Esophagus squamous epithelium (tissue), 4 donors: ENCODE measurements at regions not wholly inside any gene's neighbourhood (a gene's known extent, or its start where the extent isn't known, plus 50 kb on each side); places are given as distances from the start of the nearest gene placed in this dataset.

Experiments
- POLR2A ChIP-seq, 4 donors: fragments of 450-650 bp; IDR thresholded peaks; one replicate each; pipeline ENCODE4 v1.6.1; 2017; ENCODE audit warnings: antibody characterized with exemption in 4 of 4, mild to moderate bottlenecking in 4 of 4, moderate library complexity in 3 of 4
- TF ChIP-seq, protein P1 (sequence below), 6 experiments: fragments of 450-650 bp in 4 of 6; fragments of 200-600 bp in 2 of 6; sonication (generic) in 2 of 6; IDR thresholded peaks; one replicate each; pipeline ENCODE4 v1.5.1; 2016 to 2019; ENCODE audit warnings: antibody characterized with exemption in 6 of 6, mild to moderate bottlenecking in 4 of 6, moderate library complexity in 4 of 6

DNA sequence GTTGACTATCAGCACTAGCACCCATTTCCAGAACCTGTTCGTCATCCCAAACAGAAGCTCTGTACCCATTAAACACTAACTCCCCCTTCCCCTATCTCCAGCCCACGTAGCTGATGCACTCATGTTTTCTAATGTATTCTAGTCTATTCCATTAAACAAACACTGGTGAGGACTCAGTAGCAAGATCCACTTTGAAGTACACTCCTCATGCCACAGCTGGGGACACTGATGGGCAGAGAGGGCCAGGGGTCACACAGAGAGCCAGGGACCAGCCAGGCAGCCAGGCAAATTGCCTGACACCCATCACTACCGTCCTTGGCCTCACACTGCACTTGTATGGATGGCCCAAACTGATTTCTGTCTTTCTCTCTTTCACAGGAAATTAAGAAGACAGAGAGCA, 269.9 kb upstream of the DIO3 start:
- TF ChIP-seq, protein P1, sequence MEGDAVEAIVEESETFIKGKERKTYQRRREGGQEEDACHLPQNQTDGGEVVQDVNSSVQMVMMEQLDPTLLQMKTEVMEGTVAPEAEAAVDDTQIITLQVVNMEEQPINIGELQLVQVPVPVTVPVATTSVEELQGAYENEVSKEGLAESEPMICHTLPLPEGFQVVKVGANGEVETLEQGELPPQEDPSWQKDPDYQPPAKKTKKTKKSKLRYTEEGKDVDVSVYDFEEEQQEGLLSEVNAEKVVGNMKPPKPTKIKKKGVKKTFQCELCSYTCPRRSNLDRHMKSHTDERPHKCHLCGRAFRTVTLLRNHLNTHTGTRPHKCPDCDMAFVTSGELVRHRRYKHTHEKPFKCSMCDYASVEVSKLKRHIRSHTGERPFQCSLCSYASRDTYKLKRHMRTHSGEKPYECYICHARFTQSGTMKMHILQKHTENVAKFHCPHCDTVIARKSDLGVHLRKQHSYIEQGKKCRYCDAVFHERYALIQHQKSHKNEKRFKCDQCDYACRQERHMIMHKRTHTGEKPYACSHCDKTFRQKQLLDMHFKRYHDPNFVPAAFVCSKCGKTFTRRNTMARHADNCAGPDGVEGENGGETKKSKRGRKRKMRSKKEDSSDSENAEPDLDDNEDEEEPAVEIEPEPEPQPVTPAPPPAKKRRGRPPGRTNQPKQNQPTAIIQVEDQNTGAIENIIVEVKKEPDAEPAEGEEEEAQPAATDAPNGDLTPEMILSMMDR (IDR thresholded peaks at IDR 0.05) = no peak
- no peak for TF ChIP-seq POLR2A (IDR thresholded peaks at IDR 0.05)
